C4-2B (cell line): ENCODE measurements at regions not wholly inside any gene's neighbourhood (a gene's known extent, or its start where the extent isn't known, plus 50 kb on each side); places are given as distances from the start of the nearest gene placed in this dataset.

Experiments used
- H3K27ac ChIP-seq: fragments of 450-650 bp; 2 replicates; pipeline ENCODE4 v1.5.1; 2017
- CTCF ChIP-seq: fragments of 450-650 bp; conservative IDR thresholded peaks from 2 replicates; pipeline ENCODE4 v1.5.1; 2017; ENCODE audit warnings: mild to moderate bottlenecking
- ZFX ChIP-seq: fragments of 450-650 bp; IDR thresholded peaks from 2 replicates; pipeline ENCODE4 v1.6.1; 2017

- no peak for TF ChIP-seq CTCF
- no peak for TF ChIP-seq ZFX
- no peak overlapping the region for H3K27ac ChIP-seq
Observed at GRCh38 chr5:167014401-167015056, 1276.9 kb upstream of the WWC1 start.

- TF ChIP-seq CTCF (no peak), ZFX (no peak)
- no peak overlapping the region for H3K27ac ChIP-seq
Observed at GRCh38 chr5:167020418-167020817, 1271.0 kb upstream of the WWC1 start.

GRCh38 chr5:167029488-167029887 is 1262.0 kb upstream of the WWC1 start:
- no peak overlapping the region; the same call in 1 of the 2 replicates for H3K27ac ChIP-seq
- TF ChIP-seq ZFX (no peak), CTCF (no peak)

- TF ChIP-seq CTCF (peak; percentile 75), ZFX (no peak)
Observed at GRCh38 chr5:167030500-167031120, 1260.8 kb upstream of the WWC1 start.

GRCh38 chr5:167036585-167036984 is 1254.9 kb upstream of the WWC1 start:
- no peak overlapping the region for H3K27ac ChIP-seq
- TF ChIP-seq ZFX: no peak
- no peak for TF ChIP-seq CTCF

More at GRCh38 chr5:167030500-167031120, 1260.8 kb upstream of the WWC1 start:
- H3K27ac ChIP-seq: no peak overlapping the region; the same call in 1 of the 2 replicates

GRCh38 chr5:167049043-167049663 is 1242.3 kb upstream of the WWC1 start:
- TF ChIP-seq ZFX (no peak), CTCF (peak; percentile 84)
- no peak overlapping the region for H3K27ac ChIP-seq

GRCh38 chr5:167049771-167050567 is 1241.5 kb upstream of the WWC1 start:
- no peak overlapping the region for H3K27ac ChIP-seq
- TF ChIP-seq ZFX (no peak), CTCF (no peak)
